GM19035 (cell line): ENCODE measurements at regions not wholly inside any gene's neighbourhood (a gene's known extent, or its start where the extent isn't known, plus 50 kb on each side); places are given as distances from the start of the nearest gene placed in this dataset.

ENCODE experiments used
- ATAC-seq: cut with Tn5 transposase; IDR thresholded peaks from one replicate; pipeline ENCODE4 v1.9.1; 2021; ENCODE audit not compliant: unreplicated experiment

- ATAC-seq = peak; percentile 53
Observed at GRCh38 chr2:67650291-67651133, 253.4 kb downstream of the ETAA1 start.

DNA sequence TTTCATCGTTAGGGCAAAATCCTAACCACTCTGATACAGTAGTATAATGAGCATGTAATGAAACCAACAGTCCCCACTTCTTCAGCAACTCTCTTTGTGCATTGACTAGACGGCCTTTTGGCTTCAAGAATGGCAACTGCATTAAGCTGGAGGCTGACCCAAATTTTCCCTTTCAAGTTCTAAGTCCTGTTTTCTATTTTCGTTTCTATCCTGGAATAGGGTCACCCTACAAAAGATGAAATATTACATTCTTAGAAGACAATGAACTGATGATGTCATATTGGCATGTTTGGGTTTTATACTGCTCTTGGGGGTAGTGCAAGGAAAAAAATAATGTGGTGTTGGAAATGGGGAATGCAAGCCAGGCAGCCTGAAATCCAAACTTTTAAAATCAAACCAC lies 254.4 kb downstream of the ETAA1 start:
- no peak for ATAC-seq

- no peak for ATAC-seq
Observed at GRCh38 chr2:67652679-67653078, 255.5 kb downstream of the ETAA1 start.

GRCh38 chr2:67656875-67657274 lies 259.7 kb downstream of the ETAA1 start:
- ATAC-seq = no peak

- ATAC-seq = no peak
Observed at GRCh38 chr2:67658820-67659219, 261.7 kb downstream of the ETAA1 start.

DNA sequence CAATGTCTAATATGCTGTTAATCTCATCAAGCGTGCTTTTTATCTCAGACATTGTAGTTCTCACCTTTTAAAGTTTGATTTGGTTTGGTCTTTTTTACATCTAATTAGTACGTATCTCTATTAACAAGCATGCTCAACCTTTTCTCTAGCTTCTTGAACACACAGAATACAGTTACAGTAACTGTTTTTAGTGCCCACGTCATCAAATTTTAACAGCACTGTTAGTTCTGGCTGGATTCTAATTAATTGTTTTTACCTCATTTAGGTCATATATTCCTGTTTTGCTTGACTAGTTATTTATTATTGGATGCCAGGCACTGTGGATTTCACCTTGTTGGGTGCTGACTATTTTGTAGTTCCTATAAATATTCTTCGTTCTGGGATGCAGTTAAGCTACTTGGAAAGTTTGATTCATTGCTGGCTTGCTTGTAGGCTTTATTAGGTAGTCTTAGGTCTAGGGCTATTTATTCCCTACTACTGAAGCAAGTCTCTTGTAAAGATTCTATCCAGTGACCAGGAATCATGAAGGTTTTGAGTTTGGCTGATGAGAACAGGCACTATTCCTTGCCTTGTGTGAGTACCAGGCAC lies 263.0 kb downstream of the ETAA1 start:
- no peak for ATAC-seq

DNA sequence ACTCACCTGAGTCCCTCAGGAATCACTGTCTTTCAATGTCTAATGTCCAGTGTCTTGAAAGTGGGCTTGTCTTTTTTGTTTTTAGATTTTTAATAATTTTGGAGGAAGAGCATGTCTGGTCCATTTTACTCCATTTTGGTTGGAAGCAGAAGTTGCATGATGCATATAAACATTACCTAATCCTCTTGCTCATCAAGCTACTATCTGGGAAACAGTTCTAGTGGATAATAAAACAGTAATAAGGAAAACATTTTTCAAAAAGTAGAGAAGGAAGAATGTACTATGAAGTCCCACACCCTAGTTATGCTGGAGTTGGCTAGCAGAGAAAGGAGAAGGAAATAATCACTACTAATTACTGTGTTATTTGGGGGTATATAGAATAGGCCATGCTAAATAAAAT lies 263.7 kb downstream of the ETAA1 start:
- no peak for ATAC-seq

DNA sequence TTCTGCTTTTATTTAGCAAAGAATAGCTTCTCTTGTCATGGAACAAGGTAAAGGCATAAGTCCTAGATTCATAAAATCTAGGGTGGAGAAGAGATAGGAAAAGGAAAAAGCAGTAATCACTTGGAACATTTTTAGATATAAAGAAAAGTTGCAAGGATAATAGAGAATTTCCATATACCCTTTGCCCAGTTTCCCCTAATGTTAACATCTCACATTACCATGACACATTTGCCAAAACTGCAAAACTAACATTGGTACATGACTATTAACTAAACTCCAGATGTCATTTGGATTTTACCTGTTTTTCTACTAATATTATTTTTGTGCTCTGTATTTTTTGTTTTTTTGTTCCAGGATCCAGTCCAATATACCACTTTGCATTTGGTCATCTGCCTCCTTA lies 265.1 kb downstream of the ETAA1 start:
- ATAC-seq = no peak

- ATAC-seq = no peak
Observed at GRCh38 chr2:67663776-67664175, 266.6 kb downstream of the ETAA1 start.

GRCh38 chr2:67666386-67667053 lies 269.4 kb downstream of the ETAA1 start:
- no peak for ATAC-seq

DNA sequence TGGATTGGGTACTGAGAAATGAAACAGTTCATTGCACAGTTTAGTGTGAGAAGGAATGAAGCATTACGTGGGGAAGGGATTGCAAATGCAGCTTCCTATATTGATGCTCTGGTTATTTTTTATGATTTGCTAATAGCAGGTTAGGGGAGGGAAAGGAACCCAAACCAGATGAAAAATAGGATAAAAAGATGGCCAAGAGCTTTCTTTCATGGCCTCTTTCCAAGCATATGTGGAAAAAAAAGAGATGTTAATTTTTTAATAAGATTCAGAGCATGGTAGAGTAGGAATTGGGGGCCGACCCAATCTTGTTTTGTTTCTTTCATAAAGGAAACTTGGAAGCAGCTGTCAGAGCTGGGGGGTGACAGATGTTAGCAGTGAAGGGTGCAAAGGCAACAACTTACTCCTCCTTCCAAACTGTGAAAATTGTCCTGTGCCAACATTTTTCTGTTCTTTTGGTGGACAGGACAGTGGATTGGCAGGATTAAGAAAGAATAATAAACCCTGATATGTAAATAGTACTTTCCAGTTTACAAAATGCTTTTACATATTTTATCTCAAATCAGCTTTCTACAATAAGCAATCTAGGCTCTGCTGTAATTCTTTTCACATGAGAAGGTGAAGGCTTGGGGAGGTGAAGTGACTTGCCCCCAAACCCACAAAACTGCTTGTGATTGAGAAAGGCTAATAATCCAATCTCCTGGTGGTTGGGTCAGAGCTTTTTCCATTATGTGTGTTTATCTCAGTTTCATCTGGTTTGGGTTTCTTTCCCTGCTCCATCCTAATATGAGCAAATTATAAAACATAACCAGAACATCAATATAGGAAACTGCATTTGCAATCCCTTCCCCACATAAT lies 270.1 kb downstream of the ETAA1 start:
- no peak for ATAC-seq

DNA sequence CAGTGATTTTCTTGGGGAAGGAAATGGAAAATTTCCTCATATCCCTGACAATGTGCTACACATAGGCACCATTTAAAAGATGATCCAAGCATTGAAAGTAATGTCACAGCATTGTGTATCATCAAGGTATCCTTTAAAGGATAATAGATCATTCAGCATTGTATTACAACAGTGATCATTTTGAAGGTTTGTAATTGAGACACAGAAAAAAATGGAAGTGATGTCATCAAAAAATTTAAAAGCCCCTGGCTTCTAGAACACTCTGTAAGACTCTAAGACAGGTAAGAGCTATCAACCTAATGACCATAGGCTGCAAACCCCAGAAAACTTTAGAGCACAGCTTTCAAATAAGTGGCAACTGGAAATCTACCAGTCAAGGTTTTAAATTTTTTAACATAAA lies 271.4 kb downstream of the ETAA1 start:
- ATAC-seq = no peak

GRCh38 chr2:67669168-67669567 lies 272.0 kb downstream of the ETAA1 start:
- ATAC-seq = no peak

GRCh38 chr2:67669766-67670165 lies 272.6 kb downstream of the ETAA1 start:
- ATAC-seq = no peak

DNA sequence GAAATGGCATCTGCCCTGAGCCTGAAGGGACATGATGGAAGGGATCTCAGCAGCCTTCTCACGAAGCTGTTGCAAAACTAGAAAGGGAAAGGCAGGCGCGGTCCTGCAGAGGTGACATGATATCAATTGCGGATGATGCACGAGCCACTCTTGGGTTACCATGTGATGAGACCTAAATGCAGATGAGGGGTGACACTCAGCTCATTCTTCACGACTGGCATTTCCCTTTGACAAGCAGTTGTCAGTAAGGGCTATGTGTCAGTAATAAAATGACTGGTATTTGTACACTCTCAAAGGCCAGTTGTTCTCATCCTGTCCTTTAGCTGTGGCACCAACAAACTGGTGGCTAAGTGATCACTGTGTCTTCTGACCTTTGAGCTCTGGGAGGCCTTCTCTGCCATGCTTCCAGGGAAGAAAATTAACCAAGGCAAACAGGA lies 273.6 kb downstream of the ETAA1 start:
- ATAC-seq = no peak

DNA sequence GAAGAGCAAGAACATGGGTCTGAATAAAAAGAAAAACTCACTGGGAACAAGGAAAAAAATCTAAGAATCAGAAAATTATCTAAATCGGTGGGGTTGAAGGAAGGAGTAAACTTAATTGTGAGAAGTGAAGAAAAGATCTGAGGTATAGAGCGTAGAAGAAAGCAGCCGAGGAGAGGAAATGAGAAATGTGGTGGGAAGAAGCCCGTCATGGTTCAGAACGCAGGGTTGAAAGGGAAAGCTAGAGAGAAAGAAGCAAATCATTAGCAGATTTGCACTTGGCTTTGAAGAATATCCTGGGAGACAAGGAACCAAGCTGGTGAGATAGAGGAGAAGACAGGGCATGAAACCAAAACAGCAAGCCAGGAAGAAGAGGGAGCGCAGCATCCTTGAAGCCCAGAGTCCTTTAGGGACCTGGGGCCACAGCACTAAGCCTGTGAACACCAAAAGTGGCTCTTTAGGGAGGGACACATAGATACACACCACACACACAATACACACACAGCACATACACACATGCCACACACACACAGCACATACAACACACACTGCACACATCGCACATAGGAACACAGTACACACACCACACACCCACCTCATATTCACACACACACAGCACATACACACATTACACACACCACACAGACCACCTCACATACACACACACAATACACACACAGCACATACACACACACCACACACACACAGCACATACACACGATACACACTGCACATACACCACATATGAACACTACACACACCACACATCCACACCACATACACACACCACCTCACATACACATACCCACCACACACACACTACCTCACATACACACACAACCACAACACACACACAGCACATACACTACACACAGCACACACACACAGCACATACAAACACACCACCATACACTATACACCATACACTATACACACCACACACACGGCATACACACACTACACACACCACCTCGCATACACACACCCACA lies 274.6 kb downstream of the ETAA1 start:
- no peak for ATAC-seq

DNA sequence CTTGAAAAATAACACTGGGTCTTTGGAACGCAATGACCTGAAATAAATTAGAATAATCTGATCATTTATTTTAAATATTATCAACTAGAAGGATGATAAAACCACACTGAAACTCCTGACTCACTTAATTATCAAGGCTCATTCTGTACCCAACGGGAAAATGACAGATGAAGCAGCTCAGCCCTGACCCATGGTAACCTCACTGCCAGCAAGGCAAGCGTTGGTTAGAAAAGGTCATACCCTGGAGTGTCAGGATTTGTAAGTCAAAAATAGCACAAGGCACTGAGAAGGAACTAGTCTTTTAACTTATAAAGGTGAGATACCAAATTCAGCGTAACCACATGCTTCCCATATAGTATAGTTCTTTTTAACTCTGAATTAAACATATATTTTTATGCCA lies 277.5 kb downstream of the ETAA1 start:
- ATAC-seq = no peak

- no peak for ATAC-seq
Observed at GRCh38 chr2:67684991-67685390, 287.9 kb downstream of the ETAA1 start.

- no peak for ATAC-seq
Observed at GRCh38 chr2:67686254-67686653, 289.1 kb downstream of the ETAA1 start.

GRCh38 chr2:67689186-67689585 lies 292.1 kb downstream of the ETAA1 start:
- no peak for ATAC-seq
